Liver (tissue), 3 donors: ENCODE measurements at regions not wholly inside any gene's neighbourhood (a gene's known extent, or its start where the extent isn't known, plus 50 kb on each side); places are given as distances from the start of the nearest gene placed in this dataset.

Source experiments
- ATF3 ChIP-seq: IDR thresholded peaks from 2 replicates; pipeline ENCODE4 v1.6.1; 2016; ENCODE audit warnings: antibody characterized with exemption
- CTCF ChIP-seq: fragments of 150-350 bp; IDR thresholded peaks from 2 replicates; pipeline ENCODE4 v1.5.1; 2017; ENCODE audit warnings: improper control_type of control experiment, low read depth, low read length; ENCODE audit not compliant: missing input control
- GABPA ChIP-seq, 2 donors: IDR thresholded peaks in 1 of 2; conservative IDR thresholded peaks in 1 of 2; 2 replicates each; pipeline ENCODE4 v1.6.1; 2016; ENCODE audit warnings: antibody characterized with exemption in 2 of 2, mild to moderate bottlenecking in 1 of 2, moderate library complexity in 1 of 2
- JUND ChIP-seq, 2 donors: IDR thresholded peaks; 2 replicates each; pipeline ENCODE4 v1.6.1; 2016; ENCODE audit warnings: antibody characterized with exemption in 2 of 2
- NR2F2 ChIP-seq: IDR thresholded peaks from 2 replicates; pipeline ENCODE4 v1.6.1; 2016; ENCODE audit warnings: antibody characterized with exemption
- RXRA ChIP-seq, 2 donors: IDR thresholded peaks; 2 replicates each; pipeline ENCODE4 v1.6.1; 2017 to 2018; ENCODE audit warnings: antibody characterized with exemption in 2 of 2, mild to moderate bottlenecking in 1 of 2
- SP1 ChIP-seq: IDR thresholded peaks from 2 replicates; pipeline ENCODE4 v1.6.1; 2018; ENCODE audit warnings: antibody characterized with exemption, mild to moderate bottlenecking
- TAF1 ChIP-seq: conservative IDR thresholded peaks from 2 replicates; pipeline ENCODE4 v1.6.1; 2016; ENCODE audit warnings: antibody characterized with exemption, mild to moderate bottlenecking
- TF ChIP-seq, protein P1 (sequence below): IDR thresholded peaks from 2 replicates; pipeline ENCODE4 v1.6.1; 2016; ENCODE audit warnings: antibody characterized with exemption, mild to moderate bottlenecking
- donor health status: healthy.
- donor health status: healthy.

- TF ChIP-seq CTCF: no peak
- TF ChIP-seq, protein P1, sequence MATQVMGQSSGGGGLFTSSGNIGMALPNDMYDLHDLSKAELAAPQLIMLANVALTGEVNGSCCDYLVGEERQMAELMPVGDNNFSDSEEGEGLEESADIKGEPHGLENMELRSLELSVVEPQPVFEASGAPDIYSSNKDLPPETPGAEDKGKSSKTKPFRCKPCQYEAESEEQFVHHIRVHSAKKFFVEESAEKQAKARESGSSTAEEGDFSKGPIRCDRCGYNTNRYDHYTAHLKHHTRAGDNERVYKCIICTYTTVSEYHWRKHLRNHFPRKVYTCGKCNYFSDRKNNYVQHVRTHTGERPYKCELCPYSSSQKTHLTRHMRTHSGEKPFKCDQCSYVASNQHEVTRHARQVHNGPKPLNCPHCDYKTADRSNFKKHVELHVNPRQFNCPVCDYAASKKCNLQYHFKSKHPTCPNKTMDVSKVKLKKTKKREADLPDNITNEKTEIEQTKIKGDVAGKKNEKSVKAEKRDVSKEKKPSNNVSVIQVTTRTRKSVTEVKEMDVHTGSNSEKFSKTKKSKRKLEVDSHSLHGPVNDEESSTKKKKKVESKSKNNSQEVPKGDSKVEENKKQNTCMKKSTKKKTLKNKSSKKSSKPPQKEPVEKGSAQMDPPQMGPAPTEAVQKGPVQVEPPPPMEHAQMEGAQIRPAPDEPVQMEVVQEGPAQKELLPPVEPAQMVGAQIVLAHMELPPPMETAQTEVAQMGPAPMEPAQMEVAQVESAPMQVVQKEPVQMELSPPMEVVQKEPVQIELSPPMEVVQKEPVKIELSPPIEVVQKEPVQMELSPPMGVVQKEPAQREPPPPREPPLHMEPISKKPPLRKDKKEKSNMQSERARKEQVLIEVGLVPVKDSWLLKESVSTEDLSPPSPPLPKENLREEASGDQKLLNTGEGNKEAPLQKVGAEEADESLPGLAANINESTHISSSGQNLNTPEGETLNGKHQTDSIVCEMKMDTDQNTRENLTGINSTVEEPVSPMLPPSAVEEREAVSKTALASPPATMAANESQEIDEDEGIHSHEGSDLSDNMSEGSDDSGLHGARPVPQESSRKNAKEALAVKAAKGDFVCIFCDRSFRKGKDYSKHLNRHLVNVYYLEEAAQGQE: no peak
- no peak for TF ChIP-seq JUND (IDR thresholded peaks at IDR 0.05)
- TF ChIP-seq TAF1: no peak
- TF ChIP-seq SP1: no peak
- TF ChIP-seq NR2F2: no peak
- no peak for TF ChIP-seq GABPA (IDR thresholded peaks at IDR 0.05 in 1 of 2, conservative IDR thresholded peaks at IDR 0.05 in 1 of 2)
- TF ChIP-seq RXRA (IDR thresholded peaks at IDR 0.05): peak in 1 of 2 donors; percentile 14
- no peak for TF ChIP-seq ATF3
These were observed 1057.2 kb downstream of the NAALADL2 start for GRCh38 chr3:175916191-175916934.
